Left forelimb (tissue), 1 donor: ENCODE measurements at regions not wholly inside any gene's neighbourhood (a gene's known extent, or its start where the extent isn't known, plus 50 kb on each side); places are given as distances from the start of the nearest gene placed in this dataset.

Experiments
- DNase-seq: peaks from one replicate; pipeline ENCODE4 v3.0.0-alpha.2; 2018; ENCODE audit warnings: low spot score

- DNase-seq, result peak; percentile 11
Measured at GRCh38 chr1:17877316-17877715, 122.2 kb downstream of the ACTL8 start.

- peak; percentile 6 for DNase-seq
Measured at GRCh38 chr1:17877896-17878295, 122.8 kb downstream of the ACTL8 start.

GRCh38 chr1:17878837-17879236 lies 123.7 kb downstream of the ACTL8 start:
- no peak for DNase-seq

- DNase-seq, result peak; percentile 36
Measured at GRCh38 chr1:17880449-17880848, 125.3 kb downstream of the ACTL8 start.

GRCh38 chr1:17881761-17882160 lies 126.6 kb downstream of the ACTL8 start:
- DNase-seq, result peak; percentile 17

- peak; percentile 48 for DNase-seq
Measured at GRCh38 chr1:17883136-17883535, 128.0 kb downstream of the ACTL8 start.

GRCh38 chr1:17883662-17884395 lies 128.7 kb downstream of the ACTL8 start:
- no peak for DNase-seq

- DNase-seq, result peak; percentile 26
Measured at GRCh38 chr1:17885663-17886320, 130.7 kb downstream of the ACTL8 start.

- DNase-seq, result no peak
Measured at GRCh38 chr1:17886386-17886785, 131.3 kb downstream of the ACTL8 start.

- peak; percentile 28 for DNase-seq
Measured at GRCh38 chr1:17886838-17887441, 131.8 kb downstream of the ACTL8 start.

GRCh38 chr1:17887661-17888371 lies 132.7 kb downstream of the ACTL8 start:
- DNase-seq, result peak; percentile 50

GRCh38 chr1:17890056-17890814 lies 135.1 kb downstream of the ACTL8 start:
- peak; percentile 42 for DNase-seq

- peak; percentile 15 for DNase-seq
Measured at GRCh38 chr1:17890815-17891191, 135.7 kb downstream of the ACTL8 start.

- peak; percentile 33 for DNase-seq
Measured at GRCh38 chr1:17891205-17892110, 136.3 kb downstream of the ACTL8 start.

GRCh38 chr1:17892225-17892624 lies 137.1 kb downstream of the ACTL8 start:
- peak; percentile 2 for DNase-seq

GRCh38 chr1:17892851-17893250 lies 137.7 kb downstream of the ACTL8 start:
- peak; percentile 2 for DNase-seq

GRCh38 chr1:17893891-17894631 lies 138.9 kb downstream of the ACTL8 start:
- peak; percentile 48 for DNase-seq

GRCh38 chr1:17895401-17895800 lies 140.3 kb downstream of the ACTL8 start:
- DNase-seq, result peak; percentile 47

GRCh38 chr1:17895986-17896385 lies 140.9 kb downstream of the ACTL8 start:
- peak; percentile 42 for DNase-seq

- no peak for DNase-seq
Measured at GRCh38 chr1:17903386-17903785, 148.3 kb downstream of the ACTL8 start.
